Large intestine (tissue), 3 donors: ENCODE measurements at regions not wholly inside any gene's neighbourhood (a gene's known extent, or its start where the extent isn't known, plus 50 kb on each side); places are given as distances from the start of the nearest gene placed in this dataset.
"Not testable (repeated sequence)": the region's sequence is repeated elsewhere in the genome, so short reads cannot be mapped to it uniquely, and the experiment has no call there.

Experiments used
- DNase-seq, 2 donors: peaks; one replicate each; pipeline versions ENCODE4 v3.0.0 to v3.0.0-alpha.2; 2013
- H3K27ac ChIP-seq: one replicate; pipeline ENCODE4 v1.5.1; 2013; ENCODE audit warnings: low read length
- H3K27me3 ChIP-seq: 2 replicates; pipeline ENCODE4 v1.6.1; 2013; ENCODE audit warnings: low read length; ENCODE audit not compliant: control insufficient read depth, insufficient read depth
- H3K36me3 ChIP-seq: 2 replicates; pipeline ENCODE4 v1.6.1; 2013; ENCODE audit warnings: low read length; ENCODE audit not compliant: control insufficient read depth, insufficient read depth
- H3K4me1 ChIP-seq: one replicate; pipeline ENCODE4 v1.6.1; 2013; ENCODE audit warnings: low read length; ENCODE audit not compliant: control insufficient read depth, insufficient read depth
- H3K4me3 ChIP-seq: one replicate; pipeline ENCODE4 v1.5.1; 2013; ENCODE audit warnings: low read length
- H3K9me3 ChIP-seq: one replicate; pipeline ENCODE4 v1.6.1; 2013; ENCODE audit warnings: mild to moderate bottlenecking, low read depth, low read length, moderate library complexity; ENCODE audit not compliant: control insufficient read depth
- WGBS: methylation state at CpG from one replicate; pipeline ENCODE4 v1.1.5; 2013; ENCODE audit warnings: low lambda C conversion rate; ENCODE audit not compliant: insufficient coverage; 5-methylcytosine and 5-hydroxymethylcytosine counted together

- WGBS = 27% methylated on average over 3 of the region's 5 CpGs
These were observed 682.3 kb downstream of the BRINP1 start for GRCh38 chr9:118686959-118687358.

GRCh38 chr9:118689280-118689679 is 680.0 kb downstream of the BRINP1 start:
- no peak overlapping the region for H3K4me3 ChIP-seq
- no CpG with 5 or more reads among the region's 1 CpG for WGBS
- peak; percentile 24 to 34 for DNase-seq
- no peaks in the 10 kb centered on the region for H3K36me3 ChIP-seq
- H3K27ac ChIP-seq = no peak overlapping the region
- no peaks in the 10 kb centered on the region for H3K27me3 ChIP-seq
- no peaks in the 10 kb centered on the region for H3K9me3 ChIP-seq
- H3K4me1 ChIP-seq = no peaks in the 10 kb centered on the region

More at GRCh38 chr9:118686959-118687358, 682.3 kb downstream of the BRINP1 start:
- peak; percentile 10 to 36 for DNase-seq
- H3K4me3 ChIP-seq = no peak overlapping the region
- H3K4me1 ChIP-seq = no peaks in the 10 kb centered on the region
- H3K27me3 ChIP-seq = no peaks in the 10 kb centered on the region
- H3K36me3 ChIP-seq = no peaks in the 10 kb centered on the region
- H3K27ac ChIP-seq = no peak overlapping the region
- no peaks in the 10 kb centered on the region for H3K9me3 ChIP-seq

- no peaks in the 10 kb centered on the region for H3K9me3 ChIP-seq
- H3K4me3 ChIP-seq = no peak overlapping the region
- WGBS = no CpG with 5 or more reads among the region's 3 CpGs
- H3K4me1 ChIP-seq = no peaks in the 10 kb centered on the region
- H3K36me3 ChIP-seq = no peaks in the 10 kb centered on the region
- no peak overlapping the region for H3K27ac ChIP-seq
- H3K27me3 ChIP-seq = no peaks in the 10 kb centered on the region
- no peak for DNase-seq
These were observed 676.6 kb downstream of the BRINP1 start for GRCh38 chr9:118692613-118693012.

- Histone ChIP-seq H3K36me3 (no peaks in the 10 kb centered on the region), H3K4me3 (no peak overlapping the region), H3K4me1 (no peaks in the 10 kb centered on the region), H3K27ac (no peak overlapping the region), H3K27me3 (no peaks in the 10 kb centered on the region), H3K9me3 (no peaks in the 10 kb centered on the region)
- no peak for DNase-seq
- no CpG with 5 or more reads among the region's 2 CpGs for WGBS
These were observed 675.6 kb downstream of the BRINP1 start for GRCh38 chr9:118693645-118694044.

GRCh38 chr9:118695249-118695648 is 674.0 kb downstream of the BRINP1 start:
- not testable (repeated sequence) for H3K9me3 ChIP-seq, DNase-seq, H3K4me1 ChIP-seq, H3K4me3 ChIP-seq, H3K36me3 ChIP-seq, H3K27ac ChIP-seq, H3K27me3 ChIP-seq
- 97% methylated on average over 6 of the region's 23 CpGs for WGBS

- Histone ChIP-seq H3K27me3 (no peaks in the 10 kb centered on the region), H3K27ac (no peak overlapping the region), H3K4me3 (no peak overlapping the region), H3K4me1 (no peaks in the 10 kb centered on the region), H3K36me3 (no peaks in the 10 kb centered on the region), H3K9me3 (no peaks in the 10 kb centered on the region)
- DNase-seq = no peak
These were observed 667.2 kb downstream of the BRINP1 start for GRCh38 chr9:118701985-118702384.

- Histone ChIP-seq H3K27ac (no peak overlapping the region), H3K27me3 (no peaks in the 10 kb centered on the region), H3K4me1 (no peaks in the 10 kb centered on the region), H3K36me3 (no peaks in the 10 kb centered on the region), H3K4me3 (no peak overlapping the region), H3K9me3 (no peaks in the 10 kb centered on the region)
- whole genome bisulfite sequencing = no CpG with 5 or more reads among the region's 1 CpG
- no peak for DNase-seq
These were observed 657.4 kb downstream of the BRINP1 start for GRCh38 chr9:118711843-118712242.

GRCh38 chr9:118721276-118721675 is 648.0 kb downstream of the BRINP1 start:
- Histone ChIP-seq H3K4me1 (no peaks in the 10 kb centered on the region), H3K27ac (no peak overlapping the region)

GRCh38 chr9:118721923-118722322 is 647.3 kb downstream of the BRINP1 start:
- Histone ChIP-seq H3K27ac (no peak overlapping the region), H3K4me1 (no peaks in the 10 kb centered on the region), H3K4me3 (no peak overlapping the region), H3K9me3 (no peaks in the 10 kb centered on the region), H3K27me3 (no peaks in the 10 kb centered on the region), H3K36me3 (no peaks in the 10 kb centered on the region)
- WGBS = no CpG with 5 or more reads among the region's 2 CpGs
- no peak for DNase-seq

More at GRCh38 chr9:118721276-118721675, 648.0 kb downstream of the BRINP1 start:
- DNase-seq = no peak
- no peaks in the 10 kb centered on the region for H3K36me3 ChIP-seq
- no peak overlapping the region for H3K4me3 ChIP-seq
- no peaks in the 10 kb centered on the region for H3K9me3 ChIP-seq
- WGBS = 100% methylated on average over 2 of the region's 3 CpGs
- no peaks in the 10 kb centered on the region for H3K27me3 ChIP-seq

GRCh38 chr9:118729981-118730380 is 639.3 kb downstream of the BRINP1 start:
- no peak for DNase-seq
- Histone ChIP-seq H3K27me3 (no peaks in the 10 kb centered on the region), H3K36me3 (no peaks in the 10 kb centered on the region), H3K27ac (no peak overlapping the region), H3K9me3 (no peaks in the 10 kb centered on the region), H3K4me3 (no peak overlapping the region), H3K4me1 (no peaks in the 10 kb centered on the region)
- no CpG with 5 or more reads among the region's 2 CpGs for WGBS

- H3K27ac ChIP-seq = no peak overlapping the region
- H3K27me3 ChIP-seq = no peaks in the 10 kb centered on the region
- H3K9me3 ChIP-seq = no peaks in the 10 kb centered on the region
- no peaks in the 10 kb centered on the region for H3K4me1 ChIP-seq
- no CpG with 5 or more reads among the region's 1 CpG for WGBS
- DNase-seq = no peak
- H3K36me3 ChIP-seq = no peaks in the 10 kb centered on the region
- no peak overlapping the region for H3K4me3 ChIP-seq
These were observed 636.2 kb downstream of the BRINP1 start for GRCh38 chr9:118732998-118733397.
